Hepatocyte (in vitro differentiated cells): ENCODE measurements at regions not wholly inside any gene's neighbourhood (a gene's known extent, or its start where the extent isn't known, plus 50 kb on each side); places are given as distances from the start of the nearest gene placed in this dataset.

Source experiments
- DNase-seq: peaks from one replicate; pipeline ENCODE4 v3.0.0-alpha.2; 2016; ENCODE audit warnings: low spot score
- H2AFZ ChIP-seq: fragments of 200-600 bp; sonication (generic); 2 replicates; pipeline ENCODE4 v1.6.0; 2016; ENCODE audit warnings: antibody characterized with exemption, mild to moderate bottlenecking
- H3K27ac ChIP-seq: fragments of 200-600 bp; sonication (generic); 2 replicates; pipeline ENCODE4 v1.5.1; 2016; ENCODE audit warnings: mild to moderate bottlenecking
- H3K27me3 ChIP-seq: fragments of 200-600 bp; sonication (generic); 2 replicates; pipeline ENCODE4 v1.6.1; 2016
- H3K36me3 ChIP-seq: fragments of 200-600 bp; sonication (generic); replicated peaks from 2 replicates; pipeline ENCODE4 v1.5.1; 2016; ENCODE audit warnings: low read depth; ENCODE audit not compliant: insufficient read depth
- H3K4me1 ChIP-seq: fragments of 200-600 bp; sonication (generic); 2 replicates; pipeline ENCODE4 v1.5.1; 2016; ENCODE audit warnings: mild to moderate bottlenecking, moderate library complexity; ENCODE audit not compliant: insufficient read depth
- H3K4me2 ChIP-seq: fragments of 200-600 bp; sonication (generic); 2 replicates; pipeline ENCODE4 v1.6.0; 2016
- H3K4me3 ChIP-seq: fragments of 200-600 bp; sonication (generic); 2 replicates; pipeline ENCODE4 v1.5.1; 2016; ENCODE audit warnings: mild to moderate bottlenecking
- H3K79me2 ChIP-seq: fragments of 200-600 bp; sonication (generic); 2 replicates; pipeline ENCODE4 v1.6.0; 2017; ENCODE audit warnings: mild to moderate bottlenecking
- H3K9me2 ChIP-seq: fragments of 200-600 bp; sonication (generic); replicated peaks from 2 replicates; pipeline ENCODE4 v1.6.0; 2017; ENCODE audit warnings: mild to moderate bottlenecking; ENCODE audit not compliant: insufficient read depth
- H3K9me3 ChIP-seq: fragments of 200-600 bp; sonication (generic); 2 replicates; pipeline ENCODE4 v1.5.1; 2016; ENCODE audit warnings: low read depth, mild to moderate bottlenecking
- H4K20me1 ChIP-seq: fragments of 200-600 bp; sonication (generic); 2 replicates; pipeline ENCODE4 v1.6.0; 2016; ENCODE audit warnings: mild to moderate bottlenecking; ENCODE audit not compliant: insufficient read depth, poor library complexity, severe bottlenecking
- CTCF ChIP-seq: fragments of 200-600 bp; sonication (generic); IDR thresholded peaks from 2 replicates; pipeline ENCODE4 v1.5.1; 2016; ENCODE audit warnings: antibody characterized with exemption, mild to moderate bottlenecking; ENCODE audit not compliant: poor library complexity
- EZH2 ChIP-seq: fragments of 200-600 bp; sonication (generic); IDR thresholded peaks from 2 replicates; pipeline ENCODE4 v1.6.1; 2016; ENCODE audit warnings: antibody characterized with exemption, mild to moderate bottlenecking, borderline replicate concordance
- EZH2phosphoT487 ChIP-seq: fragments of 200-600 bp; sonication (generic); IDR thresholded peaks from one replicate; pipeline ENCODE4 v1.6.1; 2018; ENCODE audit warnings: antibody characterized with exemption, mild to moderate bottlenecking, low read depth, moderate library complexity; ENCODE audit not compliant: unreplicated experiment, severe bottlenecking
- WGBS: methylation state at CpG from one replicate; pipeline ENCODE4 v1.1.6; 2016; ENCODE audit warnings: low lambda C conversion rate; ENCODE audit errors: missing lambda C conversion rate; 5-methylcytosine and 5-hydroxymethylcytosine counted together

- Histone ChIP-seq H3K27me3 (peaks cover 14% of the 10 kb centered on the region), H4K20me1 (no peaks in the 10 kb centered on the region), H3K4me2 (no peak overlapping the region), H3K4me1 (no peaks in the 10 kb centered on the region), H3K4me3 (no peak overlapping the region), H2AFZ (no peak overlapping the region), H3K9me3 (no peaks in the 10 kb centered on the region), H3K36me3 (no peaks in the 10 kb centered on the region), H3K9me2 (no peaks in the 10 kb centered on the region), H3K79me2 (no peaks in the 10 kb centered on the region), H3K27ac (no peak overlapping the region)
- TF ChIP-seq EZH2phosphoT487 = no peak
- no peak for TF ChIP-seq CTCF
- no peak for TF ChIP-seq EZH2
- 89% methylated on average over 17 of the region's 17 CpGs for WGBS
- DNase-seq = no peak
These were observed 250.7 kb downstream of the RBFOX3 start for GRCh38 chr17:79360196-79360595.

DNA sequence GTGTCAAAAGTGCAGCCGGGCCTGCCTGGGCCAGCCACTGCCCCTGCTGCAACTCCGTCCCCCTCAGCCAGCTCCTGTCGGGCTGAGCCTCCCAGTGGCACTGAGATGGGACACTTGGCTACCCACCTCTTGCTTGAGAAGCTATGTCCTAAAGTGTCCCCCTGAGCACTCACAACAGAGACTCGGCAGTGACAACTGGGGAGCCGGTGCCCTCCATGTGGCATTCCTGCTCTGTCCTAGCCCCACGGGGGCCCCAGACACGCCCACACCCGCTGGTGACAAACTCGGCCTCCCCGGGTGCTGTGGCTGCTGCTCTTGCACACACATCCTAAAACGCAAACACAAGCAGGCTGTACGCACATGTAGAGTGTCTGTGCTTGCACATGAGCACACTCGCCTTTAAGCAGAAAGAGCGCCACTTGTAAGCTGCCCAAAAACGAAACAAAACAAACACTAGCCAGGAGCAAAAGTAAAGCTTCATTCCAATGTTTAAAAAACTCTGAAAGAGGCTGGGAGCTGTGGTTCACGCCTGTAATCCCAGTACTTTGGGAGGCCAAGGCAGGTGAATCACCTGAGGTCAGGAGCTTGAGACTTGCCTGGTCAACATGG is 253.9 kb downstream of the RBFOX3 start:
- WGBS = 81% methylated on average over 16 of the region's 16 CpGs
- H3K27ac ChIP-seq = no peak overlapping the region

GRCh38 chr17:79355165-79355564 is 255.7 kb downstream of the RBFOX3 start:
- no peak for TF ChIP-seq EZH2phosphoT487
- TF ChIP-seq CTCF = no peak
- no peak for TF ChIP-seq EZH2
- H3K9me2 ChIP-seq = no peaks in the 10 kb centered on the region
- H3K4me3 ChIP-seq = no peak overlapping the region
- 82% methylated on average over 12 of the region's 12 CpGs for WGBS
- no peaks in the 10 kb centered on the region for H3K4me1 ChIP-seq
- H3K9me3 ChIP-seq = no peaks in the 10 kb centered on the region
- DNase-seq = no peak
- H4K20me1 ChIP-seq = no peaks in the 10 kb centered on the region
- no peak overlapping the region for H3K4me2 ChIP-seq
- no peaks in the 10 kb centered on the region for H3K36me3 ChIP-seq
- no peak overlapping the region for H2AFZ ChIP-seq
- H3K27ac ChIP-seq = no peak overlapping the region
- H3K79me2 ChIP-seq = no peaks in the 10 kb centered on the region
- peaks cover 14% of the 10 kb centered on the region for H3K27me3 ChIP-seq

More for the DNA sequence above, 253.9 kb downstream of the RBFOX3 start:
- H2AFZ ChIP-seq = no peak overlapping the region
- no peaks in the 10 kb centered on the region for H3K9me3 ChIP-seq
- DNase-seq = no peak
- no peaks in the 10 kb centered on the region for H3K36me3 ChIP-seq
- no peaks in the 10 kb centered on the region for H4K20me1 ChIP-seq
- H3K9me2 ChIP-seq = no peaks in the 10 kb centered on the region
- H3K27me3 ChIP-seq = peaks cover 16% of the 10 kb centered on the region
- no peaks in the 10 kb centered on the region for H3K79me2 ChIP-seq
- H3K4me3 ChIP-seq = no peak overlapping the region
- no peak overlapping the region for H3K4me2 ChIP-seq
- TF ChIP-seq CTCF (no peak), EZH2phosphoT487 (no peak), EZH2 (no peak)
- no peaks in the 10 kb centered on the region for H3K4me1 ChIP-seq
